Retinal pigment epithelial cell (primary cell): ENCODE measurements at regions not wholly inside any gene's neighbourhood (a gene's known extent, or its start where the extent isn't known, plus 50 kb on each side); places are given as distances from the start of the nearest gene placed in this dataset.

Experiments
- DNase-seq: peaks from one replicate; pipeline ENCODE4 v3.0.0-alpha.2; 2010; ENCODE audit warnings: low read depth
- H3K4me3 ChIP-seq: 2 replicates; pipeline ENCODE4 v1.5.1; 2011; ENCODE audit warnings: mild to moderate bottlenecking, low read length, control low read depth, moderate library complexity
- TF ChIP-seq, protein P1 (sequence below): conservative IDR thresholded peaks from 2 replicates; pipeline ENCODE4 v1.5.1; 2011; ENCODE audit warnings: low read depth, low read length, control low read depth, inconsistent platforms

DNA sequence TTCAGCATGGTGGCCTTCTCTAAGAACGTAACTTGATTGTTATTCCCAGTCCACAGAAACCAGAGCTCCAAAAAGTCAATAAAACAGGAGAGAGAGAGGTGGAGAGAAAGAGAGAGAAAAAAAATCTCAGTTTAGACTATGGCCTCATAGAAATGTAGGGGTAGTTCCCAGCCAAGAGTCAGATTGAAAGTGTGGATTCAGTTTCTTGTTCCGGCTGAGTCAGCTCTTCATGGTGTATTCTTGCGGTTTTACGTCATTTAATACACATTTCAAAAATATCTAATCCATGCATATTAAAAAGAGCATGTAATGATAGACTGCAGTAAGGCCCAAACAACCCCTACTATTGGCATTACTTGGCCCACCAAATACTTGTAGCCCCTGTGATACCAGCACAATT is 303.9 kb downstream of the ETAA1 start:
- H3K4me3 ChIP-seq: no peak overlapping the region
- no peak for DNase-seq
- TF ChIP-seq, protein P1, sequence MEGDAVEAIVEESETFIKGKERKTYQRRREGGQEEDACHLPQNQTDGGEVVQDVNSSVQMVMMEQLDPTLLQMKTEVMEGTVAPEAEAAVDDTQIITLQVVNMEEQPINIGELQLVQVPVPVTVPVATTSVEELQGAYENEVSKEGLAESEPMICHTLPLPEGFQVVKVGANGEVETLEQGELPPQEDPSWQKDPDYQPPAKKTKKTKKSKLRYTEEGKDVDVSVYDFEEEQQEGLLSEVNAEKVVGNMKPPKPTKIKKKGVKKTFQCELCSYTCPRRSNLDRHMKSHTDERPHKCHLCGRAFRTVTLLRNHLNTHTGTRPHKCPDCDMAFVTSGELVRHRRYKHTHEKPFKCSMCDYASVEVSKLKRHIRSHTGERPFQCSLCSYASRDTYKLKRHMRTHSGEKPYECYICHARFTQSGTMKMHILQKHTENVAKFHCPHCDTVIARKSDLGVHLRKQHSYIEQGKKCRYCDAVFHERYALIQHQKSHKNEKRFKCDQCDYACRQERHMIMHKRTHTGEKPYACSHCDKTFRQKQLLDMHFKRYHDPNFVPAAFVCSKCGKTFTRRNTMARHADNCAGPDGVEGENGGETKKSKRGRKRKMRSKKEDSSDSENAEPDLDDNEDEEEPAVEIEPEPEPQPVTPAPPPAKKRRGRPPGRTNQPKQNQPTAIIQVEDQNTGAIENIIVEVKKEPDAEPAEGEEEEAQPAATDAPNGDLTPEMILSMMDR: no peak

DNA sequence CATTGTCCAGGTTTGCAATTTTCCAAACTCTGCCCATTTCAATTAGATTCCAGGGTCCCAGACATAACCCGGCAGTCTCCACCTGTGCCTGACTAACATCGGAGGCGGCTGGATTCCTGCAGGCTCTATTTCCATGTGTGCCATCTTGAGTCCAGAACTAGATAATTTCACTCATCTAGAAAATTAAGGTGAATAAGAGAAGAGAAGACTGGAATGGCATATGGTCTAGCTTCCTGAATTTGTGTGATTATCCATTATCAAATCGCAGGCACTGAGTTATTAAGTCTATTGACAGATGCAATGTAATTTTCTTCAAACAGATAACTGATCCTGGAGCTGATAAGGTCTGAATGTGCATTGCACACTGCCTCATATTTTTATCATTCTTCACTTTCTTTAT is 305.2 kb downstream of the ETAA1 start:
- TF ChIP-seq, protein P1: no peak
- H3K4me3 ChIP-seq: no peak overlapping the region
- no peak for DNase-seq

DNA sequence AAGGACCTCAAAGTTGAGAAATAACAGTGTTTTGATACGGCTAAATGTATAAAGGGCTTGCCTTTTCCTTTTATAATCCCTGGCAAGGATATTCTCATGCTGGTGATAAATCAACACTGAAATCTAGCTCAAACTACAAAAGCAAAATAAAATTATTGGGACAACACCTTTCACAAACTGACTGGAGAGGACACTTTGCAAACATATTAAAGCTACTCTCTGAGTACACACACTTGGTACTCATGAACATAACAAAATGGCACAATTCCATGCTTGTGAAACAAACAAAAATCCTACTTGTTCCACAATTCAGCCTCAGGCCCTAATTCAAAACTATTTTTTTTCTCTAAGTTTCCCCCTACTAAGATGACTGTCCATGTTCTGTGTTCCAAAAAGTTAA is 305.8 kb downstream of the ETAA1 start:
- H3K4me3 ChIP-seq: no peak overlapping the region
- TF ChIP-seq, protein P1: no peak
- no peak for DNase-seq

DNA sequence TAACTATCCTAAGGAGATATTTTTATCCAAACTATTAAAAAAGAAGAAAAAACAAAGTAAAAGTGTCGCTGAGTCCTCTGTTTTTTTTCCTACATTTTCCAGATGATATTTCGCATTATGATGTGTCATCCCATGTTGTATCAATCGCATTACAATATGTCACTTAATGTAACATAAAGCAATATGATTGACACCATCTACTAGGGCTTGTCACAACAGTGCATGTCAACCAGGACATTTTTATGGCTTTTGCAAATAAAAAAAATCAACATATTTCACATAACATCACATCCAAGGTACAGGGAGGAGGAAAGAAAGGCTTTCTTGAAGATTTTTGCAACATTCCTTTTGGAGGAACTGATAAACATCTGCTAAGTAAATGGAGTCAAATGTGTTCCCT is 308.9 kb downstream of the ETAA1 start:
- TF ChIP-seq, protein P1: no peak
- no peak for DNase-seq
- H3K4me3 ChIP-seq: no peak overlapping the region

DNA sequence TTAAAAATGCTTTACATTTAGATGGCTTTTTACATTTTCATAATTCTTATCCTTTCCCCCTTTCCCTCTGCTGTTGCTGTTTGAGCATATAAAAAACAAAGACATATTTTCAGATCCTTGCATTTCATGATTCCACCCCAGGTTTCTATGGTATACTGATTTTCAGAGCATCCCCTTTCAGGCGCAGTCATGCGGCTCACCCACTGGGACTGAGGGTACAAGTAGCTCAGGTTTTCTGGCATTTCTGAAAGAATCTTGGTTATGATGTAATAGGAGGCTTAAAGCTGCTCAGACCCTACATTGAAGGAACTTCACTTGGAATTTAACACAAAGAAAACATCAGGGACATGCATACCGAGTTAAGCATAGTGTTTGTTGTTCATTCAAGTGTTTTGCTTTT is 310.8 kb downstream of the ETAA1 start:
- DNase-seq: no peak
- H3K4me3 ChIP-seq: no peak overlapping the region
- TF ChIP-seq, protein P1: no peak

DNA sequence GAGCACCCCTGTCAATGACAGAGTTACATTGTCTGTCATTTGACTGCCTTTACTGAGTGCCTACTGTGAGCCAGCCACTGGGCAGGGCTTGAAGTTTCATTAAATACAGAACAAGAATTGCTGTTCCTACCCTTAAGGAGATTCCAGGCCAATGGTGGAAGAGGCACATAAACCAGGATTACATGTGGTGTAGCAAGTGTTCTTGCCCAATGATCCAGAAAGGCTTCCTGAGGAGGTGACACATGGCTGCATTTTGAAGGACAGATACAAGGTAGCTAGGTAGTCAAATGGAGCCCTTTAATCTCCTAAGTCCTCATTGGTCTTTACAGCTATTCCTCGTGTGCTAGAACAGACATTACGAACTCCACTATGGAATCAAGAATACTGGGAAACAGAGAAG is 312.7 kb downstream of the ETAA1 start:
- TF ChIP-seq, protein P1: no peak
- DNase-seq: no peak
- no peak overlapping the region for H3K4me3 ChIP-seq

DNA sequence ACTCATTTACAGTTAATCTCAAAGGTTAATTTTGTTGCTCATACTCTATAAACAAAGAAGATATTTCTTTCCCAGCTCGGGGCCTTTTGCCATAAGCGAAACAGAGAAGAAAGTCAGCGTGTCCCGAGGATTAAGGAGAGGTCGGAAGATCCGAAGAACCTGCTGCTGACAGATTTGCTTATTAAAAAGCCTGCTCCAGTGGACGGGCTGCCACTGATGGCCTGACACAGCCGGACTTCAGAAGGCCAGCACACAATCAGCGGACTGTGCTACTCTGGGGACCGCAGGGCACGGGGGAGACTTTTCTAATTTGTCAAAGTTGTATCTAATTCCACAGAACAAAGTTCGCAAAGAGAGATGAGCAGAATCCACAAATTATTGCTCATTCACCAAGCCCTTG is 315.4 kb downstream of the ETAA1 start:
- DNase-seq: no peak
- TF ChIP-seq, protein P1: no peak
- H3K4me3 ChIP-seq: no peak overlapping the region
